SK-N-SH (cell line): ENCODE measurements at regions not wholly inside any gene's neighbourhood (a gene's known extent, or its start where the extent isn't known, plus 50 kb on each side); places are given as distances from the start of the nearest gene placed in this dataset.

Source experiments
- CTCF ChIA-PET: fragments of 300-600, 350-600 bp; formaldehyde crosslinking; extraction: SDS; loops from one replicate; lab custom pipeline; 2021; lab: Yijun Ruan, JAX
- POLR2A ChIA-PET: fragments of 350-600 bp; sonication (Branson Sonifier 250); formaldehyde crosslinking; extraction: SDS; loops from one replicate; lab custom pipeline; 2020; ENCODE audit warnings: antibody characterized with exemption, inconsistent platforms; lab: Yijun Ruan, JAX
- DNase-seq: peaks from one replicate; pipeline ENCODE4 v3.0.0; 2012
- H2AFZ ChIP-seq: fragments of 200-600 bp; sonication (generic); 2 replicates; pipeline ENCODE4 v1.8.1; 2016; ENCODE audit warnings: antibody characterized with exemption, mild to moderate bottlenecking, low read depth
- H3F3A ChIP-seq: fragments of 200-600 bp; sonication (generic); replicated peaks from 2 replicates; pipeline ENCODE3; 2016; ENCODE audit warnings: antibody characterized with exemption, mild to moderate bottlenecking; ENCODE audit not compliant: insufficient read depth
- H3K27ac ChIP-seq, 2 experiments: fragments of 200-500 bp in 1 of 2; fragments of 200-600 bp in 1 of 2; sonication (Bioruptor generic) in 1 of 2; sonication (generic), shearing (Covaris generic) in 1 of 2; 2 replicates each; pipeline versions ENCODE4 v1.5.1 to v1.6.1; 2014 to 2016; ENCODE audit warnings: low read depth in 2 of 2, inconsistent platforms in 1 of 2, low read length in 1 of 2, mild to moderate bottlenecking in 1 of 2, mixed read lengths in 1 of 2
- H3K27me3 ChIP-seq: fragments of 200-600 bp; sonication (generic), shearing (Covaris generic); 2 replicates; pipeline ENCODE4 v1.6.1; 2016; ENCODE audit warnings: mixed run types; ENCODE audit not compliant: insufficient read depth
- H3K36me3 ChIP-seq, 2 experiments: fragments of 200-500 bp in 1 of 2; fragments of 200-600 bp in 1 of 2; sonication (Bioruptor generic) in 1 of 2; sonication (generic) in 1 of 2; replicated peaks in 1 of 2; 2 replicates each; pipeline versions ENCODE3 to v1.5.1; 2014 to 2016; ENCODE audit warnings: low read length in 1 of 2, mild to moderate bottlenecking in 1 of 2; ENCODE audit not compliant: insufficient read depth in 2 of 2, control insufficient read depth in 1 of 2
- H3K4me1 ChIP-seq, 2 experiments: fragments of 200-500 bp in 1 of 2; fragments of 200-600 bp in 1 of 2; sonication (Bioruptor generic) in 1 of 2; sonication (generic), shearing (Covaris generic) in 1 of 2; 2 replicates each; pipeline versions ENCODE4 v1.5.1 to v1.6.1; 2014 to 2016; ENCODE audit warnings: low read depth in 1 of 2, low read length in 1 of 2, mixed run types in 1 of 2; ENCODE audit not compliant: insufficient read depth in 2 of 2, control insufficient read depth in 1 of 2
- H3K4me2 ChIP-seq: fragments of 200-600 bp; sonication (generic), shearing (Covaris generic); 2 replicates; pipeline ENCODE4 v1.6.1; 2017; ENCODE audit warnings: mixed run types
- H3K4me3 ChIP-seq, 2 experiments: fragments of 200-500 bp in 1 of 2; fragments of 200-600 bp in 1 of 2; sonication (Bioruptor generic) in 1 of 2; sonication (generic), shearing (Covaris generic) in 1 of 2; 2 replicates each; pipeline versions ENCODE4 v1.5.1 to v1.8.1; 2014 to 2016; ENCODE audit warnings: low read depth in 2 of 2, inconsistent platforms in 1 of 2, low read length in 1 of 2, mild to moderate bottlenecking in 1 of 2, mixed read lengths in 1 of 2, moderate library complexity in 1 of 2
- H3K79me2 ChIP-seq: fragments of 200-600 bp; sonication (generic); 2 replicates; pipeline ENCODE4 v1.8.1; 2017; ENCODE audit warnings: mild to moderate bottlenecking; ENCODE audit not compliant: insufficient read depth
- H3K9ac ChIP-seq: fragments of 200-600 bp; sonication (generic); 2 replicates; pipeline ENCODE4 v1.6.1; 2017; ENCODE audit warnings: mixed run types
- H3K9me2 ChIP-seq: fragments of 200-600 bp; sonication (generic); 2 replicates; pipeline ENCODE4 v1.6.1; 2017; ENCODE audit warnings: mixed run types
- H3K9me3 ChIP-seq: fragments of 200-600 bp; sonication (generic); 2 replicates; pipeline ENCODE4 v1.6.1; 2017; ENCODE audit warnings: mixed run types, mild to moderate bottlenecking, moderate library complexity
- H4K20me1 ChIP-seq: fragments of 200-600 bp; sonication (generic); 2 replicates; pipeline ENCODE4 v1.6.1; 2017; ENCODE audit warnings: mild to moderate bottlenecking, mixed run types; ENCODE audit not compliant: insufficient read depth
- CHD2 ChIP-seq: fragments of 150-350 bp; IDR thresholded peaks from 2 replicates; pipeline ENCODE4 v1.6.1; 2018; ENCODE audit warnings: low read length; ENCODE audit not compliant: partially characterized antibody
- ELF1 ChIP-seq: IDR thresholded peaks from 2 replicates; pipeline ENCODE4 v1.4.0; 2012
- FOSL2 ChIP-seq: IDR thresholded peaks from 2 replicates; pipeline ENCODE4 v1.4.0; 2012; ENCODE audit warnings: low read depth, mild to moderate bottlenecking, moderate library complexity, borderline replicate concordance
- FOXM1 ChIP-seq: IDR thresholded peaks from 2 replicates; pipeline ENCODE4 v1.4.0; 2012; ENCODE audit warnings: low read depth, mild to moderate bottlenecking
- GABPA ChIP-seq: IDR thresholded peaks from 2 replicates; pipeline ENCODE4 v1.4.0; 2012; ENCODE audit warnings: low read depth, mild to moderate bottlenecking
- IRF3 ChIP-seq: fragments of 150-350 bp; IDR thresholded peaks from 2 replicates; pipeline ENCODE4 v1.6.1; 2016; ENCODE audit warnings: mild to moderate bottlenecking, low read depth, low read length
- JUND ChIP-seq: IDR thresholded peaks from 2 replicates; pipeline ENCODE4 v1.4.0; 2012
- MXI1 ChIP-seq: IDR thresholded peaks from 2 replicates; pipeline ENCODE4 v1.6.1; 2012; ENCODE audit warnings: mild to moderate bottlenecking, low read depth, low read length, improper control_type of control experiment
- POLR2AphosphoS5 ChIP-seq: IDR thresholded peaks from 2 replicates; pipeline ENCODE4 v1.6.1; 2012; ENCODE audit warnings: low read depth, low read length
- REST ChIP-seq: IDR thresholded peaks from 2 replicates; pipeline ENCODE4 v1.6.1; 2012; ENCODE audit warnings: mild to moderate bottlenecking, low read depth, low read length, moderate library complexity
- RFX5 ChIP-seq: IDR thresholded peaks from 2 replicates; pipeline ENCODE4 v1.6.1; 2012; ENCODE audit warnings: mild to moderate bottlenecking, improper control_type of control experiment, low read length
- TCF12 ChIP-seq: IDR thresholded peaks from 2 replicates; pipeline ENCODE4 v1.4.0; 2012
- USF1 ChIP-seq: IDR thresholded peaks from 2 replicates; pipeline ENCODE4 v1.4.0; 2012; ENCODE audit warnings: low read depth, borderline replicate concordance
- USF2 ChIP-seq: fragments of 150-350 bp; IDR thresholded peaks from 2 replicates; pipeline ENCODE4 v1.6.1; 2017; ENCODE audit warnings: antibody characterized with exemption, low read length, low read depth, borderline replicate concordance
- YY1 ChIP-seq: IDR thresholded peaks from 2 replicates; pipeline ENCODE4 v1.4.0; 2012; ENCODE audit warnings: low read depth, mild to moderate bottlenecking
- WGBS: methylation state at CpG from one replicate; pipeline ENCODE4 v1.1.6; 2017; ENCODE audit warnings: low lambda C conversion rate; 5-methylcytosine and 5-hydroxymethylcytosine counted together

GRCh38 chr2:18682681-18683080 lies 93.3 kb upstream of the NT5C1B start:
- no peak for DNase-seq
- POLR2A ChIA-PET = no interaction called here
- Histone ChIP-seq H2AFZ (no peak overlapping the region), H3K9me2 (no peaks in the 10 kb centered on the region), H3F3A (no peaks in the 10 kb centered on the region), H3K27ac (no peak overlapping the region), H4K20me1 (no peaks in the 10 kb centered on the region), H3K79me2 (no peaks in the 10 kb centered on the region), H3K9me3 (no peaks in the 10 kb centered on the region), H3K4me2 (no peak overlapping the region), H3K9ac (no peak overlapping the region), H3K4me1 (peaks cover 5 to 12% of the 10 kb centered on the region in 2 experiments; a peak in 2 of 4 replicates), H3K4me3 (no peak overlapping the region), H3K27me3 (no peaks in the 10 kb centered on the region), H3K36me3 (no peaks in the 10 kb centered on the region)
- CTCF ChIA-PET = interaction anchor here (1.5 to 1.6 kb wide), 2 partner anchors 14 to 162 kb away, joined by 3 to 5 read pairs; no protein-coding TSS in a partner anchor
- no peak for TF ChIP-seq REST
- TF ChIP-seq USF2 = no peak
- no peak for TF ChIP-seq JUND
- TF ChIP-seq POLR2AphosphoS5 = no peak
- no peak for TF ChIP-seq RFX5
- TF ChIP-seq GABPA = no peak
- no peak for TF ChIP-seq USF1
- TF ChIP-seq YY1 = no peak
- no peak for TF ChIP-seq CHD2
- 73% methylated on average over 1 of the region's 1 CpG for WGBS

- no peak for DNase-seq
- H3K4me1 ChIP-seq = no peaks in the 10 kb centered on the region
- peaks cover 7% of the 10 kb centered on the region; the same call in 1 of the 2 replicates for H3K9me3 ChIP-seq
- no peak overlapping the region for H3K9ac ChIP-seq
- no peak overlapping the region for H3K4me2 ChIP-seq
- 93% methylated on average over 2 of the region's 2 CpGs for WGBS
- H3K79me2 ChIP-seq = no peaks in the 10 kb centered on the region
- no peaks in the 10 kb centered on the region for H4K20me1 ChIP-seq
- no peak overlapping the region for H3K4me3 ChIP-seq
- H3K36me3 ChIP-seq = peaks cover 0 to 7% of the 10 kb centered on the region in 2 experiments
- ChIA-PET POLR2A (no interaction called here), CTCF (interaction anchor here (0.9 to 3.2 kb wide), 4 partner anchors 11 to 673 kb away, joined by 3 to 10 read pairs (median 3); no protein-coding TSS in a partner anchor)
- no peaks in the 10 kb centered on the region for H3K27me3 ChIP-seq
- H2AFZ ChIP-seq = no peak overlapping the region
- no peaks in the 10 kb centered on the region for H3K9me2 ChIP-seq
- H3F3A ChIP-seq = no peaks in the 10 kb centered on the region
- TF ChIP-seq FOSL2 (no peak), MXI1 (no peak), TCF12 (no peak), IRF3 (no peak), ELF1 (no peak), FOXM1 (no peak), POLR2AphosphoS5 (no peak)
- no peak overlapping the region for H3K27ac ChIP-seq
Observed at GRCh38 chr2:18677280-18677679, 87.9 kb upstream of the NT5C1B start.
